ENCODE measurements at regions not wholly inside any gene's neighbourhood (a gene's known extent, or its start where the extent isn't known, plus 50 kb on each side); places are given as distances from the start of the nearest gene placed in this dataset.
A peak's percentile ranks its signal among the peaks of the same experiment; 100 is the strongest.

DNA sequence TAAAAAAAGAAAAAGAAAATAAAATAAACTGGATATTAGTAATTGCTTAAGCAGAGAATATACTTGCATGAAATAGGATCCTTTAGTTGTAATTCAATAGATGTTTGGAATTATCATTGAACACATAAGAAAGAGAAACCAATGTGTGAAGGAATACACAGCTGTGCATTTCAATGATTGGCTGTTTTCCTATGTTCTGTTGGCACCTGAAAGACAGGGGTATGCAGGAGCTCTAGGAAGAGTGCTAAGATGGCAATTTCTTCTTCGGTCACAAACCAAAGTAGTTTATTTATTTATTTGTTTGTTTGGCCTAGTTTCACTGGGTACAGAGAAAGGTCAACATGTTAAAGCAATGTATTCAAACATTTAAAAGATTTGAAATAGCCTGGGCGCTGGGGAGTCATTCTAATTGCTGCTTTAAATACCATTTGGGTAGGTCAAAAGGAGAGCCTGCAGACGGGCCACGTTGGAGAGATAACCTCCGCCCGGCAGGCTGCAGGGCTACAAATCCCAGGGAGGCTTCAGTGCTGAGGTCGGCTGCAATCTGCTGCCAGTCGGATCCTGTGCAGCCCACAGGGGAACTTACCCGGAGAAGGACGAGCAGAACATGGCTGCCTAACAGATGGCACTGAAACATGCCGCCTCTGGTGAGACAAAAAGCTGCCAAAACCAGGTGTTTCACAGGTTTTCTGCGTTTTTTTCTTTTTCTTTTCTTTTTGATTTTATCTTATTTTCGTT lies 154.2 kb upstream of the TYRP1 start:
- Histone ChIP-seq H3K36me3 (no peaks in the 10 kb centered on the region), H3K9me3 (no peaks in the 10 kb centered on the region), H3K4me3 (peak overlapping the region; percentile 29), H3K27me3 (ENCODE audit: low read depth) (no peaks in the 10 kb centered on the region), H3K27ac (no peak overlapping the region), H3K4me1 (no peaks in the 10 kb centered on the region)
- intact Hi-C loops (cut with DNase I): no loop called here
- ATAC-seq (peak in 1 of 2 donors; percentile 57), DNase-seq (no peak)
- TF ChIP-seq, protein P1, sequence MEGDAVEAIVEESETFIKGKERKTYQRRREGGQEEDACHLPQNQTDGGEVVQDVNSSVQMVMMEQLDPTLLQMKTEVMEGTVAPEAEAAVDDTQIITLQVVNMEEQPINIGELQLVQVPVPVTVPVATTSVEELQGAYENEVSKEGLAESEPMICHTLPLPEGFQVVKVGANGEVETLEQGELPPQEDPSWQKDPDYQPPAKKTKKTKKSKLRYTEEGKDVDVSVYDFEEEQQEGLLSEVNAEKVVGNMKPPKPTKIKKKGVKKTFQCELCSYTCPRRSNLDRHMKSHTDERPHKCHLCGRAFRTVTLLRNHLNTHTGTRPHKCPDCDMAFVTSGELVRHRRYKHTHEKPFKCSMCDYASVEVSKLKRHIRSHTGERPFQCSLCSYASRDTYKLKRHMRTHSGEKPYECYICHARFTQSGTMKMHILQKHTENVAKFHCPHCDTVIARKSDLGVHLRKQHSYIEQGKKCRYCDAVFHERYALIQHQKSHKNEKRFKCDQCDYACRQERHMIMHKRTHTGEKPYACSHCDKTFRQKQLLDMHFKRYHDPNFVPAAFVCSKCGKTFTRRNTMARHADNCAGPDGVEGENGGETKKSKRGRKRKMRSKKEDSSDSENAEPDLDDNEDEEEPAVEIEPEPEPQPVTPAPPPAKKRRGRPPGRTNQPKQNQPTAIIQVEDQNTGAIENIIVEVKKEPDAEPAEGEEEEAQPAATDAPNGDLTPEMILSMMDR (IDR thresholded peaks at IDR 0.05): no peak

DNA sequence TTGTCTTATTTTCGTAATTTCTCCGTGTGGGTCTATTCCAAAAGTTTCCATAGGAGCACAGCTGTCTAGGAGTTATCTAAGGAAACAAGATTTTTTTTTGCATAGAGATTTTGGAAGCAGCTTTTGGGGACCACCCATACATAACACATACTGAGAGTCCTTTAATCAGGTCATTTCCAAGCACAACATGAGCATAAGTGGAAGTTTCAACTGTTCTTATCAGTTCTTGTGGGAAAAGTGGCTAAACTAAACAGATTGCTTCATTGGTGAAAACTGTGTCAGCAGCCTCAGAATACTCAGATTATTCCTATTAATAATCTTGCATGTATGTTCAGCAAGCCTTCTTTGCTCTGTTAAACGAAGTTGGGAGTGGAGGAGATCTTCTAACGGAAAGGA lies 153.6 kb upstream of the TYRP1 start:
- Histone ChIP-seq H3K36me3 (no peaks in the 10 kb centered on the region), H3K4me1 (no peaks in the 10 kb centered on the region), H3K4me3 (peak overlapping the region; percentile 29), H3K9me3 (no peaks in the 10 kb centered on the region), H3K27ac (no peak overlapping the region), H3K27me3 (ENCODE audit: low read depth) (no peaks in the 10 kb centered on the region)
- intact Hi-C loops (cut with DNase I): no loop called here
- TF ChIP-seq, protein P1 (IDR thresholded peaks at IDR 0.05): no peak
- ATAC-seq (peak in 1 of 2 donors; percentile 51), DNase-seq (no peak)

DNA sequence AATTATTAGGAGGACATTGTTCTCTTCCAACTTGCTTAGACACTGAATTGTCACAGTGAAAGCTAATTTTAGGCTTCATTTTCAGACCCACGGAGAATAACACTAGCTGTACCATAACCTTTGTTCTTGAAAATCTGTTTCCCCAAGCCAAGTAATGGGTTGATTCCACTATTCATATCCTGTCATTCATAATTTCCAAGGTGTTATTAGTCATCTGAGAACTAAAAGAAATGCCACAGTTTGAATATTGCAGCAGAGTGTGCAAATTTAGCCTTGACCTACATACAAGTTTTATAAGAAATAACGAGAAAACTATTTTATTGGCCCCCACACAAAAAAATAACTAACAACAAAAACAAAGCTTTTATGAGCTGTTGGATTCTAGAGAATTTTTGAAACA lies 148.5 kb upstream of the TYRP1 start:
- no peaks in the 10 kb centered on the region for H3K9me3 ChIP-seq
- intact Hi-C loops (cut with DNase I): no loop called here
- H3K36me3 ChIP-seq: no peaks in the 10 kb centered on the region
- no peaks in the 10 kb centered on the region for H3K4me1 ChIP-seq
- no peaks in the 10 kb centered on the region for H3K27me3 ChIP-seq (ENCODE audit: low read depth)
- DNase-seq: no peak
- TF ChIP-seq, protein P1 (IDR thresholded peaks at IDR 0.05): no peak
- no peak overlapping the region for H3K27ac ChIP-seq
- H3K4me3 ChIP-seq: no peak overlapping the region
- no peak for ATAC-seq

DNA sequence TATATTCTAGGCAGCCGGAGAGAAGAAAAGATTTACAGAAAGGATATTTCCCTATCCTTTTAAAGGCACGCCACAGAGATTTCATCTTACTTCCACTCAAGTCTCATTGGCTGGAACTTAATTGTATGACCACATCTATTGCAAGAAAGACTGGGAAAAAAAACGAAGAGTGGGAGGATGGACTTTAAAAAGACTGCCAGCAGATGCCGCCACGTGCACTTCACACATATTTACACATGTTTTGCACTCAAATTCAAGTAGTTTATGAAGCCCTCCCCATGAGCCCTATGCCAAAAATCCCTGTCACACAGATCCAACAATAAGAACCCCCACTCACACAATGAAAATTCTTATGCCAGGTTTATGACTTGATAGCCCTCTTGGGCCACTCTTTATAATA lies 138.5 kb upstream of the TYRP1 start:
- ATAC-seq (no peak), DNase-seq (no peak)
- TF ChIP-seq, protein P1 (IDR thresholded peaks at IDR 0.05): no peak
- no peaks in the 10 kb centered on the region for H3K9me3 ChIP-seq
- no peak overlapping the region for H3K4me3 ChIP-seq
- no peaks in the 10 kb centered on the region for H3K36me3 ChIP-seq
- no peak overlapping the region for H3K27ac ChIP-seq
- intact Hi-C loops (cut with DNase I): no loop called here
- H3K27me3 ChIP-seq (ENCODE audit: low read depth): no peaks in the 10 kb centered on the region
- no peaks in the 10 kb centered on the region for H3K4me1 ChIP-seq

DNA sequence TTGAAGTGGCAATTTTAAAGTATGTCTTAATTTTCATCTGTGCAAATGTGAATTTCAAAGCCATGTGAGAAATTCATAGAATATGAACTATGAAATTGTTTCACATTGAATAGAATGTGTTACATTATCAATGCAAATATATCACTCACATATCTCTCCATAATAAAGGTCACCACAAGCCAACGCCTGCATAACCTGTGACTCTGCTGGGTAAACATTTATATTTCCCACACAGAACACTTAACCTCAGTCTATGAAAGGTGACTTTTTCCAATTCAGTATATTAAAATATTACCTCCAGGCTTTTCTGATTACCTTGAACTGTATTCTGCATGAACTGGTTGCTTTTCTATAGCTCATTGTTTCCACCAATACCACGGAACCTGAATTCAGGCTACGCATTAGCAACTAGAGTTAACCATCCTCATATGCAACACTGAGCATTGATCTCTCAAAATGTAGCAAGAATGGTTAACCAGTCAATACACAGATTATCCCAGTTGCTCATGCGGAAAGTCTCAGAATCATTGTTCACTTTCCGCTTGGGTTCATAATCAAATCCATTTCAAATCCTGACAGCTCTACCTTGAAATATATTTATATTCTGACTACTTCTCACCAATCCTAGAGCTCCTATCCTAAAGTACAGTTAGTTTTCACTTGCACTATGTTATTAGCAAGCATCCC lies 126.6 kb upstream of the TYRP1 start:
- DNase-seq (no peak), ATAC-seq (no peak)
- H3K4me3 ChIP-seq: no peak overlapping the region
- intact Hi-C loops (cut with DNase I): no loop called here
- TF ChIP-seq, protein P1 (IDR thresholded peaks at IDR 0.05): no peak
- no peaks in the 10 kb centered on the region for H3K36me3 ChIP-seq
- no peaks in the 10 kb centered on the region for H3K4me1 ChIP-seq
- H3K27ac ChIP-seq: no peak overlapping the region
- no peaks in the 10 kb centered on the region for H3K9me3 ChIP-seq
- H3K27me3 ChIP-seq (ENCODE audit: low read depth): no peaks in the 10 kb centered on the region
